Stimulated activated CD4-positive, alpha-beta T cell treated with anti-CD3 and anti-CD28 coated beads, Interleukin-1b, Interleukin-23, amount 100 ng/mL, for 4 hours (primary cell): ENCODE measurements at regions not wholly inside any gene's neighbourhood (a gene's known extent, or its start where the extent isn't known, plus 50 kb on each side); places are given as distances from the start of the nearest gene placed in this dataset.
"Not testable (repeated sequence)": the region's sequence is repeated elsewhere in the genome, so short reads cannot be mapped to it uniquely, and the experiment has no call there.

Experiments
- DNase-seq, 2 donors: peaks; one replicate each; pipeline ENCODE4 v3.0.0-alpha.2; 2020; ENCODE audit warnings: low read depth in 2 of 2

GRCh38 chr17:30712859-30713258 is 111.6 kb downstream of the CRLF3 start:
- not testable (repeated sequence) for DNase-seq

GRCh38 chr17:30711626-30712507 is 112.6 kb downstream of the CRLF3 start:
- not testable (repeated sequence) for DNase-seq

GRCh38 chr17:30711176-30711575 is 113.3 kb downstream of the CRLF3 start:
- not testable (repeated sequence) for DNase-seq

- not testable (repeated sequence) for DNase-seq
These were observed 114.0 kb downstream of the CRLF3 start for GRCh38 chr17:30710276-30711088.

- DNase-seq: not testable (repeated sequence)
These were observed 114.8 kb downstream of the CRLF3 start for GRCh38 chr17:30709561-30710275.

- DNase-seq: not testable (repeated sequence)
These were observed 115.4 kb downstream of the CRLF3 start for GRCh38 chr17:30709096-30709495.

- peak; percentile 52 to 61 for DNase-seq
These were observed 116.0 kb downstream of the CRLF3 start for GRCh38 chr17:30708241-30709078.

- DNase-seq: not testable (repeated sequence)
These were observed 116.7 kb downstream of the CRLF3 start for GRCh38 chr17:30707724-30708240.

- DNase-seq: not testable (repeated sequence)
These were observed 117.8 kb downstream of the CRLF3 start for GRCh38 chr17:30706461-30707335.

GRCh38 chr17:30706004-30706403 is 118.5 kb downstream of the CRLF3 start:
- not testable (repeated sequence) for DNase-seq

GRCh38 chr17:30701498-30701989 is 122.9 kb downstream of the CRLF3 start:
- no peak for DNase-seq

GRCh38 chr17:30700833-30701232 is 123.7 kb downstream of the CRLF3 start:
- not testable (repeated sequence) for DNase-seq

- DNase-seq: peak; percentile 62 to 75
These were observed 126.7 kb downstream of the CRLF3 start for GRCh38 chr17:30697619-30698460.

- DNase-seq: no peak
These were observed 128.3 kb downstream of the CRLF3 start for GRCh38 chr17:30696234-30696633.

- not testable (repeated sequence) for DNase-seq
These were observed 129.2 kb downstream of the CRLF3 start for GRCh38 chr17:30695265-30695811.

- peak in 1 of 2 donors; percentile 22 for DNase-seq
These were observed 130.7 kb downstream of the CRLF3 start for GRCh38 chr17:30693772-30694171.

- not testable (repeated sequence) for DNase-seq
These were observed 135.1 kb downstream of the CRLF3 start for GRCh38 chr17:30689266-30690000.
